GM12878 (cell line): ENCODE measurements at regions not wholly inside any gene's neighbourhood (a gene's known extent, or its start where the extent isn't known, plus 50 kb on each side); places are given as distances from the start of the nearest gene placed in this dataset.

Source experiments
- ATAC-seq: fragments of 200-7000 bp; cut with Tn5 transposase; 3 replicates; pipeline ENCODE4 v1.9.1; 2020; ENCODE audit warnings: mild to moderate bottlenecking, moderate library complexity
- BruUV-seq: library from RNA; stranded (reverse); fragments of 400-500 nt; replicated peaks from 2 replicates; lab custom pipeline; 2021; lab: Mats Ljungman, UMichigan
- CTCF ChIA-PET: fragments of 300-600 bp; sonication (Branson Sonifier 250); formaldehyde crosslinking; extraction: SDS; loops from one replicate; lab custom pipeline; 2021; ENCODE audit warnings: inconsistent platforms; lab: Yijun Ruan, JAX
- POLR2A ChIA-PET: fragments of 350-600 bp; formaldehyde crosslinking; extraction: SDS; loops from one replicate; lab custom pipeline; 2021; ENCODE audit warnings: inconsistent platforms; lab: Charles Lee
- RAD21 ChIA-PET: fragments of 300-600 bp; sonication (Branson Sonifier 250); formaldehyde crosslinking; loops from one replicate; lab custom pipeline; 2023; ENCODE audit warnings: antibody characterized with exemption; ENCODE audit not compliant: unreplicated experiment; lab: Charles Lee
- SMC1A ChIA-PET: fragments of 300-600 bp; sonication (Branson Sonifier 250); formaldehyde crosslinking; loops from one replicate; lab custom pipeline; 2023; ENCODE audit not compliant: unreplicated experiment, uncharacterized antibody; lab: Charles Lee
- DNase-seq: peaks from one replicate; pipeline ENCODE4 v3.0.0-alpha.2; 2011; ENCODE audit warnings: low read depth, low spot score
- FAIRE-seq: peaks from 3 replicates; lab custom pipeline; 2011; peaks lifted over from hg19 to GRCh38; lab: Jason Lieb, UNC
- H2AFZ ChIP-seq: 2 replicates; pipeline ENCODE4 v1.6.0; 2011; ENCODE audit warnings: low read depth, low read length, control low read depth; ENCODE audit not compliant: control insufficient read depth
- H3K27ac ChIP-seq: 2 replicates; pipeline ENCODE4 v1.5.1; 2011; ENCODE audit warnings: control low read depth; ENCODE audit not compliant: control insufficient read depth, insufficient read depth
- H3K27me3 ChIP-seq, 2 experiments: replicated peaks in 1 of 2; 2 replicates each; pipeline versions ENCODE4 v1.6.0 to v1.6.1; 2011; ENCODE audit warnings: low read length in 1 of 2; ENCODE audit not compliant: control insufficient read depth in 2 of 2, insufficient read depth in 2 of 2
- H3K36me3 ChIP-seq, 2 experiments: 2 replicates each; pipeline ENCODE4 v1.5.1; 2011; ENCODE audit warnings: low read length in 1 of 2; ENCODE audit not compliant: control insufficient read depth in 2 of 2, insufficient read depth in 2 of 2
- H3K4me1 ChIP-seq: 2 replicates; pipeline ENCODE4 v1.6.1; 2011; ENCODE audit warnings: mild to moderate bottlenecking, low read length, moderate library complexity, mixed read lengths; ENCODE audit not compliant: control insufficient read depth, insufficient read depth
- H3K4me2 ChIP-seq: 2 replicates; pipeline ENCODE4 v1.6.0; 2011; ENCODE audit warnings: control low read depth; ENCODE audit not compliant: control insufficient read depth, insufficient read depth
- H3K4me3 ChIP-seq: fragments of 200-600 bp; sonication (generic); 2 replicates; pipeline ENCODE4 v1.5.1; 2016
- H3K79me2 ChIP-seq: 2 replicates; pipeline ENCODE4 v1.6.0; 2011; ENCODE audit warnings: low read length; ENCODE audit not compliant: control insufficient read depth, insufficient read depth
- H3K9ac ChIP-seq: 2 replicates; pipeline ENCODE4 v1.8.0; 2011; ENCODE audit warnings: low read length, control low read depth, mixed read lengths; ENCODE audit not compliant: control insufficient read depth, insufficient read depth
- H3K9me3 ChIP-seq: replicated peaks from 3 replicates; pipeline ENCODE4 v1.5.1; 2011; ENCODE audit warnings: mild to moderate bottlenecking, low read length; ENCODE audit not compliant: control insufficient read depth, insufficient read depth
- H4K20me1 ChIP-seq: 2 replicates; pipeline ENCODE4 v1.6.0; 2011; ENCODE audit not compliant: control insufficient read depth, insufficient read depth
- ATF7 ChIP-seq: fragments of 450-650 bp; IDR thresholded peaks from 2 replicates; pipeline ENCODE4 v1.6.1; 2016; ENCODE audit warnings: low read depth, mild to moderate bottlenecking
- BCL11A ChIP-seq: IDR thresholded peaks from 2 replicates; pipeline ENCODE4 v1.6.1; 2011; ENCODE audit warnings: low read depth, low read length
- FOXK2 ChIP-seq: fragments of 450-650 bp; IDR thresholded peaks from 2 replicates; pipeline ENCODE4 v1.6.1; 2017; ENCODE audit warnings: mild to moderate bottlenecking, moderate library complexity
- GABPA ChIP-seq: IDR thresholded peaks from 2 replicates; pipeline ENCODE4 v1.6.1; 2014; ENCODE audit warnings: antibody characterized with exemption, low read depth, mild to moderate bottlenecking, inconsistent platforms
- KAT2A ChIP-seq: conservative IDR thresholded peaks from 2 replicates; pipeline ENCODE4 v1.6.1; 2011; ENCODE audit warnings: low read depth, low read length; ENCODE audit not compliant: control insufficient read depth
- NFIC ChIP-seq: IDR thresholded peaks from 2 replicates; pipeline ENCODE4 v1.6.1; 2012; ENCODE audit warnings: low read depth, mild to moderate bottlenecking, inconsistent platforms, low read length, moderate library complexity
- POLR2AphosphoS5 ChIP-seq: IDR thresholded peaks from 2 replicates; pipeline ENCODE4 v1.6.1; 2011; ENCODE audit warnings: mild to moderate bottlenecking, low read length, inconsistent platforms
- RB1 ChIP-seq: fragments of 450-650 bp; formaldehyde crosslinking; IDR thresholded peaks from 2 replicates; pipeline ENCODE4 v1.6.1; 2017; ENCODE audit warnings: mild to moderate bottlenecking, borderline replicate concordance
- REST ChIP-seq: IDR thresholded peaks from 2 replicates; pipeline ENCODE4 v1.6.1; 2012; ENCODE audit warnings: mild to moderate bottlenecking, low read depth, low read length
- RFX5 ChIP-seq: IDR thresholded peaks from 2 replicates; pipeline ENCODE4 v1.6.1; 2011; ENCODE audit warnings: low read depth, low read length, improper control_type of control experiment
- SUPT20H ChIP-seq: IDR thresholded peaks from 2 replicates; pipeline ENCODE4 v1.6.1; 2011; ENCODE audit warnings: low read depth, mild to moderate bottlenecking, low read length, moderate library complexity, borderline replicate concordance; ENCODE audit not compliant: control insufficient read depth
- ZBED1 ChIP-seq: IDR thresholded peaks from 2 replicates; pipeline ENCODE4 v1.6.1; 2016; ENCODE audit warnings: borderline replicate concordance
- WGBS: methylation state at CpG from one replicate; pipeline ENCODE4 v1.1.6; 2016; ENCODE audit warnings: low lambda C conversion rate; ENCODE audit not compliant: insufficient replicate concordance, insufficient coverage; ENCODE audit errors: missing lambda C conversion rate; 5-methylcytosine and 5-hydroxymethylcytosine counted together
- in situ Hi-C: fragments of 300-500 bp; cut with MboI; formaldehyde crosslinking; loops from 9 replicates; pipeline ENCODE4 v1.14.3; 2018; ENCODE audit warnings: mixed read lengths
- intact Hi-C: fragments of 100-400 bp; cut with micrococcal nuclease; formaldehyde crosslinking; loops from one replicate; pipeline ENCODE4 v1.14.2; 2022; ENCODE audit not compliant: unreplicated experiment
- TF ChIP-seq, protein P1 (sequence below): fragments of 150-350 bp; IDR thresholded peaks from 2 replicates; pipeline ENCODE4 v1.6.1; 2016; ENCODE audit warnings: low read depth, low read length

- no peak overlapping the region for H3K4me3 ChIP-seq
- H4K20me1 ChIP-seq = no peaks in the 10 kb centered on the region; the same call in 1 of the 2 replicates
- no peaks in the 10 kb centered on the region for H3K36me3 ChIP-seq
- H3K79me2 ChIP-seq = no peaks in the 10 kb centered on the region
- no peak for TF ChIP-seq REST
- TF ChIP-seq NFIC = no peak
- TF ChIP-seq POLR2AphosphoS5 = no peak
- TF ChIP-seq BCL11A = no peak
- no peak for TF ChIP-seq RB1
- TF ChIP-seq ZBED1 = no peak
- TF ChIP-seq FOXK2 = no peak
- TF ChIP-seq, protein P1, sequence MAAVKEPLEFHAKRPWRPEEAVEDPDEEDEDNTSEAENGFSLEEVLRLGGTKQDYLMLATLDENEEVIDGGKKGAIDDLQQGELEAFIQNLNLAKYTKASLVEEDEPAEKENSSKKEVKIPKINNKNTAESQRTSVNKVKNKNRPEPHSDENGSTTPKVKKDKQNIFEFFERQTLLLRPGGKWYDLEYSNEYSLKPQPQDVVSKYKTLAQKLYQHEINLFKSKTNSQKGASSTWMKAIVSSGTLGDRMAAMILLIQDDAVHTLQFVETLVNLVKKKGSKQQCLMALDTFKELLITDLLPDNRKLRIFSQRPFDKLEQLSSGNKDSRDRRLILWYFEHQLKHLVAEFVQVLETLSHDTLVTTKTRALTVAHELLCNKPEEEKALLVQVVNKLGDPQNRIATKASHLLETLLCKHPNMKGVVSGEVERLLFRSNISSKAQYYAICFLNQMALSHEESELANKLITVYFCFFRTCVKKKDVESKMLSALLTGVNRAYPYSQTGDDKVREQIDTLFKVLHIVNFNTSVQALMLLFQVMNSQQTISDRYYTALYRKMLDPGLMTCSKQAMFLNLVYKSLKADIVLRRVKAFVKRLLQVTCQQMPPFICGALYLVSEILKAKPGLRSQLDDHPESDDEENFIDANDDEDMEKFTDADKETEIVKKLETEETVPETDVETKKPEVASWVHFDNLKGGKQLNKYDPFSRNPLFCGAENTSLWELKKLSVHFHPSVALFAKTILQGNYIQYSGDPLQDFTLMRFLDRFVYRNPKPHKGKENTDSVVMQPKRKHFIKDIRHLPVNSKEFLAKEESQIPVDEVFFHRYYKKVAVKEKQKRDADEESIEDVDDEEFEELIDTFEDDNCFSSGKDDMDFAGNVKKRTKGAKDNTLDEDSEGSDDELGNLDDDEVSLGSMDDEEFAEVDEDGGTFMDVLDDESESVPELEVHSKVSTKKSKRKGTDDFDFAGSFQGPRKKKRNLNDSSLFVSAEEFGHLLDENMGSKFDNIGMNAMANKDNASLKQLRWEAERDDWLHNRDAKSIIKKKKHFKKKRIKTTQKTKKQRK = no peak
- TF ChIP-seq GABPA = no peak
- no peak for TF ChIP-seq RFX5
- TF ChIP-seq ATF7 = no peak
- TF ChIP-seq SUPT20H = no peak
- no peak for TF ChIP-seq KAT2A
- RAD21 ChIA-PET = interaction anchor here (1.2 kb wide), 1 partner anchor 47 kb away, joined by 3 read pairs; no protein-coding TSS in a partner anchor
- intact Hi-C loops = no loop called here
- FAIRE-seq (no peak), DNase-seq (no peak), ATAC-seq (no peak)
- BruUV-seq = no TSS peak
- no peak overlapping the region for H3K4me2 ChIP-seq
- H3K9me3 ChIP-seq = no peaks in the 10 kb centered on the region
- WGBS = 10% methylated on average over 3 of the region's 3 CpGs
- in situ Hi-C loops = no loop called here
- H2AFZ ChIP-seq = no peak overlapping the region
- SMC1A ChIA-PET = interaction anchor here (0.6 to 2.7 kb wide), 7 partner anchors 10 to 149 kb away, joined by 3 to 11 read pairs (median 5); no protein-coding TSS in a partner anchor
- POLR2A ChIA-PET = no interaction called here
- CTCF ChIA-PET = no interaction called here
- no peaks in the 10 kb centered on the region; a peak in 1 of 4 replicates for H3K27me3 ChIP-seq
- no peak overlapping the region for H3K9ac ChIP-seq
- no peaks in the 10 kb centered on the region for H3K4me1 ChIP-seq
- no peak overlapping the region for H3K27ac ChIP-seq
These were observed 74.3 kb upstream of the GUCY1A1 start for GRCh38 chr4:155592179-155592937.
